GM13976 (cell line): ENCODE measurements at regions not wholly inside any gene's neighbourhood (a gene's known extent, or its start where the extent isn't known, plus 50 kb on each side); places are given as distances from the start of the nearest gene placed in this dataset.
"Not testable (repeated sequence)": the region's sequence is repeated elsewhere in the genome, so short reads cannot be mapped to it uniquely, and the experiment has no call there.

ENCODE experiments used
- DNase-seq: peaks from one replicate; pipeline ENCODE4 v3.0.0; 2012; ENCODE audit warnings: low spot score
- in situ Hi-C: fragments of 300-500 bp; cut with MboI; formaldehyde crosslinking; loops from one replicate; pipeline ENCODE4 v1.12.0; 2022; ENCODE audit warnings: low sequenced_read_pairs, mixed read lengths, inconsistent platforms; ENCODE audit not compliant: unreplicated experiment
- TF ChIP-seq, protein P1 (sequence below): IDR thresholded peaks from 2 replicates; pipeline ENCODE4 v1.5.1; 2012; ENCODE audit warnings: borderline replicate concordance, mild to moderate bottlenecking; ENCODE audit not compliant: insufficient read depth; ENCODE audit errors: extremely low read depth, missing control alignments, control extremely low read depth

DNA sequence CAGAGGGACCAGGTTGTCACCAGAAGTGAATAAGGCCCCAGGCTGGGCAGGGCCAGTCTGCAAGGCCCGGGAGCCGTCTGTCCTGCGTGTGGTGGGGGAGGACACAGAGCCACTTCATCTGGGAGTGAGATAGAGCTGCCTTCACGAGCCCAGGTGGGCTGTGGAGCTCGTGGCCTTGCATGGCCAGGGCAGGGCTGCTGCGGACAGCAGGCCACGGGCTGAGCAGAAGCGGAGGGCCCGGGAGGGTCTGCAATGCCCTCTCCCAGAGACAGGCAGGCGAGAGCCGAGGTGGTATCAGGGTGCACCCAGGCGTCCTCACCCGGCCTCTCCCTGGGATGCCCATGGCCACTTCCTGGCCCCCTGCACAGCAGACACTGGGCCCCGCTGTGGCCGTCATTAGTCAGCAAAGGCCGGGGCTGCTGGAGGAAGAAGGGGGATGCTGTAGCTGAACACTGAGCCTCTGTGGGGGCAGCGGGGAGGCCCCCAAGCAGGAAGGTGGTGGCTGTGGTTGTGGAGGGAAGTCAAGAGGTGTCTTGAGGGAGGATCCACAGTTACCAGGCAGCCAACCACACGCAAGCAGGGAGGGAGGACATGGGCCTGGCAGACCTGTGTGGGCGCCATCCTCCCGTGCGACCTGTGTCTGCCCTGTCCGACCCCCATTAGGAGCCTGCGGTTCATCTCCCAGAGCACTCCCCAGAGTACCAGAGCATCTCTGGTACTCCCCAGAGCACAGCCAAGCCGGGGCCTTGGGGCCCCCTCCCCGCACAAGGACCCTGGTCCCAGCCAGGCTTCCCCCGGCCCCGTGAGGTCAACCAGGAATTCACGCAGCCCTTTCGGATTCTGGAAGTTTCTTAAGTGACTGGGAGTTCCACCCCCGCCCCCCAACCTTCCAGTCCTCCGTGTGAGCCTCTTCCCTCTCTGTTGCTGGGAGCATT, 1109.5 kb downstream of the BRD1 start:
- no peak for DNase-seq
- in situ Hi-C loops, result no loop called here
- TF ChIP-seq, protein P1, sequence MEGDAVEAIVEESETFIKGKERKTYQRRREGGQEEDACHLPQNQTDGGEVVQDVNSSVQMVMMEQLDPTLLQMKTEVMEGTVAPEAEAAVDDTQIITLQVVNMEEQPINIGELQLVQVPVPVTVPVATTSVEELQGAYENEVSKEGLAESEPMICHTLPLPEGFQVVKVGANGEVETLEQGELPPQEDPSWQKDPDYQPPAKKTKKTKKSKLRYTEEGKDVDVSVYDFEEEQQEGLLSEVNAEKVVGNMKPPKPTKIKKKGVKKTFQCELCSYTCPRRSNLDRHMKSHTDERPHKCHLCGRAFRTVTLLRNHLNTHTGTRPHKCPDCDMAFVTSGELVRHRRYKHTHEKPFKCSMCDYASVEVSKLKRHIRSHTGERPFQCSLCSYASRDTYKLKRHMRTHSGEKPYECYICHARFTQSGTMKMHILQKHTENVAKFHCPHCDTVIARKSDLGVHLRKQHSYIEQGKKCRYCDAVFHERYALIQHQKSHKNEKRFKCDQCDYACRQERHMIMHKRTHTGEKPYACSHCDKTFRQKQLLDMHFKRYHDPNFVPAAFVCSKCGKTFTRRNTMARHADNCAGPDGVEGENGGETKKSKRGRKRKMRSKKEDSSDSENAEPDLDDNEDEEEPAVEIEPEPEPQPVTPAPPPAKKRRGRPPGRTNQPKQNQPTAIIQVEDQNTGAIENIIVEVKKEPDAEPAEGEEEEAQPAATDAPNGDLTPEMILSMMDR, result no peak

DNA sequence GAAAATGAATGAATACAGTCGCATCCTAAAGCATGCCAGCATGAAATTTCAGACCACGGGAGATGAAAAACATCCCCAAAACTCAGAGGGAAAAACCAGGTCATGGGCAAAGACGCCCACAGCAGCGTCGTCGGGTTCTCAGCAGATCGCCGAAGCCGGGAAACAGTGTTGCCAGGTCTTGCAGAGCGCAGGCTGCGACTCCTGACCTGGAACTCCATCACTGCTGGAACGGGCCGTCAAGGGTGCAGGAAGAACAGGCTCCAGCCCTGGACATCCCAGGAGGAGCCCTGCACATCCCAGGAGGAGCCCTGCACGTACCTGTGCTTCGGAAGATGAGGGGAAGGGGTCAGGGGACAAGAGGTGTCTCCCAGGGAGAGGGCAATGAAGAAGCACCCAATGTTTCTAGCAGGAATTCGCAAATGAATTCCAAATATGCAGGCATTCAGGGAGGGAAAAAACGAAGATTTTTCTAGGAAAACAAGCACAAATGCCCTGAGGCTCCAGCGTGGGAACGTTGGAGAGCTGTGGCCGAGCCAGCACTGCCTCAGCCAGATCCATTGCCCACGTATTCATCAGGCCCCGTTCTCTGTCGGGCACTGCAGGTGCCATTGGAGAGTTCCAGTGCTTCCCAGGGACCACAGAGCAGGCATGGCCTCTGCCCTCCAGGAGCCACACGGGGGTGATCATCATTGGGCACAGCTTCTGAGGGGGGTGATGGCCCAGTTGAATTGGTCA, 1110.4 kb downstream of the BRD1 start:
- in situ Hi-C loops, result no loop called here
- no peak for DNase-seq
- TF ChIP-seq, protein P1, result no peak

GRCh38 chr22:48716154-48716553, 1111.5 kb downstream of the BRD1 start:
- in situ Hi-C loops, DNase-seq: not testable (repeated sequence)

GRCh38 chr22:48715511-48715910, 1112.2 kb downstream of the BRD1 start:
- DNase-seq, result no peak
- TF ChIP-seq, protein P1, result no peak
- in situ Hi-C loops, result no loop called here

GRCh38 chr22:48714231-48714630, 1113.4 kb downstream of the BRD1 start:
- DNase-seq, result no peak
- in situ Hi-C loops, result no loop called here
- TF ChIP-seq, protein P1, result no peak

DNA sequence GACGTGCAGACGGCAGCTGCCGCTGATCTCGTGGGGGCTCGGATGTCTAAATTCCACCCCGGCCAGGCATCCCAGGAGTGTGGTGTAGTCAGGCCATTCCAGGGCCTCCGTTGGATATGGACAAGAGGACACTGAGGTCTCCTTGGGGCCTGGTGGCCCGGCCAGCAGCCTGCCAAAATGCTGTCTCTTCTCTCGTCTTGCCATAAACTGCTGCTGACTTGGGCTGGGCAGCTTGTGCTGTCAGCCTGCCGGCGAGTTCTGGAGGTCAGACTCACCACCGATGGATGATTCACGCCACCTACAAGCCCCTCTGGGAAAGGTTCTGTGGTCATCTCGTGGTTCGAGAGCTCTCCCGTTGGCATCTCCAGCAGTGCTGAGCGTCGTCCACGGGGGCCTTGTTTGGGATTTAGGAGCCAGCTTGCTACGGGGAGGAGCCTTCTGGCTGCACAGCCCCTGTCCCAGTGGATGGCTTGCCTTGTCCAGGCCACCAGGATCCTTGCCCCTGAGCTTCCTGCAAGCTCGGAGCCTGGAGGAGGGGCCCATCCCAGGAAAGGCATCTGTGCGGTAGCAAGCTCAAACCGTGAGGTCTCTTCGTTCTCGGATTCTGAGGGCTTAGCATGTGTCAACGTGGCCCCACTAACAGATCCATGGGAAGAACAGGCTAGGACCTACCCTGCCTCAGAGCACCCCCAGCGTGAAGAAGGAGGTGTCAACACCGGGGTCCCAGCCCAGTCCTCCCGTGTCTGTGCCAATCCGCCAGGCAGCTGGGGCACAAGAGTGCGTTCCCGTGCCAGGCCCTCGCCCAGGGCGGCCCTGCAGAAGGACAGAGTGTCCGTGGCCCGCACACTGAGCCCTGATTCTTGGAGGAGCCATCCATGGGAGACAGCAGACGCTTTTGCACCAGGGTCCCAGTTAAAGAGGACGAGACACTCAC, 1114.1 kb downstream of the BRD1 start:
- no peak for DNase-seq
- in situ Hi-C loops, result no loop called here
- TF ChIP-seq, protein P1, result no peak
